ENCODE measurements at regions not wholly inside any gene's neighbourhood (a gene's known extent, or its start where the extent isn't known, plus 50 kb on each side); places are given as distances from the start of the nearest gene placed in this dataset.

DNA sequence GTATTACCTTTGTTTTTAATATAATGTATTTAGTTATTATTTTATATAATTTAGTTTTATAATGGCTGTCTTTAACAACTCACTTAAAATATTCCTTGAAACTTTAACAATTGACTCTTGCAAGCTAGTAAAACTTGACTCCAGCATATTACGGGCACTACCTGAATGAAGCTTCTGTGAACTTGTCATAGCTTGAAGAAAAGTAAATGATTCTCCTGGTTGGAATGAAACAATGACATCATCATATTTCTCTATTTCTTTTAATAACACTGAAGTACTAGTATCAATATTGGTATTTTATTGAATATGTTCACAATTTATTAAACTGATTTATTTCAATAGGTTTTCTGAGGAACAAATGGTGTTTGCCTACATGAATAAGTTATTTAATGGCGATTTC is 128.4 kb upstream of the PHF14 start:
- no peak for DNase-seq
- TF ChIP-seq CTCF (conservative IDR thresholded peaks at IDR 0.05) (no peak), EZH2 (IDR thresholded peaks at IDR 0.05; ENCODE audit: low read depth) (no peak)
- no peaks in the 10 kb centered on the region for H3F3A ChIP-seq (ENCODE audit: insufficient read depth, low read depth)
- H3K4me1 ChIP-seq (replicated peaks; ENCODE audit: insufficient read depth): no peaks in the 10 kb centered on the region
- H2AFZ ChIP-seq: no peak overlapping the region
- no peaks in the 10 kb centered on the region for H3K27me3 ChIP-seq (ENCODE audit: insufficient read depth, low read depth)
- ChIA-PET POLR2A (ENCODE audit: unreplicated experiment) (no interaction called here), CTCF (no interaction called here)
- intact Hi-C loops (cut with micrococcal nuclease; ENCODE audit: unreplicated experiment): no loop called here
- BruUV-seq (replicated peaks): no TSS peak
- no peaks in the 10 kb centered on the region; the same call in none of the 2 replicates for H3K9me2 ChIP-seq (ENCODE audit: insufficient read depth)
- no peak overlapping the region for H3K4me3 ChIP-seq
- H4K20me1 ChIP-seq (ENCODE audit: insufficient read depth): no peaks in the 10 kb centered on the region
- no peaks in the 10 kb centered on the region for H3K36me3 ChIP-seq (ENCODE audit: low read depth)
- H3K27ac ChIP-seq: no peak overlapping the region
- no peaks in the 10 kb centered on the region for H3K79me2 ChIP-seq (ENCODE audit: low read depth)
- H3K4me2 ChIP-seq: no peak overlapping the region
- H3K9me3 ChIP-seq (ENCODE audit: insufficient read depth, low read depth): no peaks in the 10 kb centered on the region

GRCh38 chr7:10855583-10855982 is 118.1 kb upstream of the PHF14 start:
- H2AFZ ChIP-seq: no peak overlapping the region
- CTCF ChIA-PET: no interaction called here
- H3K36me3 ChIP-seq (ENCODE audit: low read depth): no peaks in the 10 kb centered on the region
- H3K27me3 ChIP-seq (ENCODE audit: insufficient read depth, low read depth): no peaks in the 10 kb centered on the region
- no peaks in the 10 kb centered on the region for H3K9me2 ChIP-seq (ENCODE audit: insufficient read depth)
- H4K20me1 ChIP-seq (ENCODE audit: insufficient read depth): no peaks in the 10 kb centered on the region
- no peak overlapping the region for H3K4me2 ChIP-seq
- no peak overlapping the region for H3K4me3 ChIP-seq
- no peaks in the 10 kb centered on the region for H3K79me2 ChIP-seq (ENCODE audit: low read depth)
- no peaks in the 10 kb centered on the region for H3K4me1 ChIP-seq (replicated peaks; ENCODE audit: insufficient read depth)
- no TSS peak for BruUV-seq (replicated peaks)
- no peak for TF ChIP-seq EZH2 (IDR thresholded peaks at IDR 0.05; ENCODE audit: low read depth)
- no peak for TF ChIP-seq CTCF (conservative IDR thresholded peaks at IDR 0.05)
- DNase-seq: no peak
- intact Hi-C loops (cut with micrococcal nuclease; ENCODE audit: unreplicated experiment): no loop called here
- H3K9me3 ChIP-seq (ENCODE audit: insufficient read depth, low read depth): no peaks in the 10 kb centered on the region
- POLR2A ChIA-PET (ENCODE audit: unreplicated experiment): no interaction called here
- H3K27ac ChIP-seq: no peak overlapping the region
- H3F3A ChIP-seq (ENCODE audit: insufficient read depth, low read depth): no peaks in the 10 kb centered on the region

DNA sequence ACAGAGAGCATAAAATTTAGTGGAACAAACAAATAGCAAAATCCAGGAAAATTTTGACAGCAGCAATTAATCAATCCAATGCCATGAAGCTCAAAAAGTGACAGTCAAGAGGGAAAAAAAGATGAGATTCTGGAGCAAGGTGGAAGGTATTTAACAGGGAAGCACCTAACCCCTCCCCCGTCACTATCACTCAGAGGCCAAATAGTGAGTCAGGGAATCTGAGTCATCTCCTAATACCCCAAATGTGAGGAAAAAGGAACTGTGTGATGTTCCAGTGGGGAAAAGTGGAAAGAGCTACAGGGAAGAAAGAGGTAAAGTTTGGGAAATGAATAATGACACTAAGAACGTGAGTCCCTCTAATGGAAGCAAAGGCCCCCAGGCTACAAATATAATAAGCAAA is 113.2 kb upstream of the PHF14 start:
- no peaks in the 10 kb centered on the region for H3K27me3 ChIP-seq (ENCODE audit: insufficient read depth, low read depth)
- DNase-seq: no peak
- TF ChIP-seq EZH2 (IDR thresholded peaks at IDR 0.05; ENCODE audit: low read depth): no peak
- TF ChIP-seq CTCF (conservative IDR thresholded peaks at IDR 0.05): no peak
- H3K9me2 ChIP-seq (ENCODE audit: insufficient read depth): peaks cover 8% of the 10 kb centered on the region; the same call in 1 of the 2 replicates
- H3K4me3 ChIP-seq: no peak overlapping the region
- no peaks in the 10 kb centered on the region for H3K36me3 ChIP-seq (ENCODE audit: low read depth)
- H3K4me1 ChIP-seq (replicated peaks; ENCODE audit: insufficient read depth): no peaks in the 10 kb centered on the region
- POLR2A ChIA-PET (ENCODE audit: unreplicated experiment): no interaction called here
- no peaks in the 10 kb centered on the region for H3K9me3 ChIP-seq (ENCODE audit: insufficient read depth, low read depth)
- no TSS peak for BruUV-seq (replicated peaks)
- H3F3A ChIP-seq (ENCODE audit: insufficient read depth, low read depth): no peaks in the 10 kb centered on the region
- CTCF ChIA-PET: no interaction called here
- H3K79me2 ChIP-seq (ENCODE audit: low read depth): no peaks in the 10 kb centered on the region
- intact Hi-C loops (cut with micrococcal nuclease; ENCODE audit: unreplicated experiment): loop anchor here (10.0 kb wide), 1 partner anchor 146 kb away; no protein-coding TSS in a partner anchor
- H3K27ac ChIP-seq: no peak overlapping the region
- H3K4me2 ChIP-seq: no peak overlapping the region
- H2AFZ ChIP-seq: no peak overlapping the region
- H4K20me1 ChIP-seq (ENCODE audit: insufficient read depth): no peaks in the 10 kb centered on the region
